B cell (primary cell): ENCODE measurements at regions not wholly inside any gene's neighbourhood (a gene's known extent, or its start where the extent isn't known, plus 50 kb on each side); places are given as distances from the start of the nearest gene placed in this dataset.

Experiments used
- CTCF ChIP-seq: fragments of 200-600 bp; IDR thresholded peaks from one replicate; pipeline ENCODE4 v1.8.0; 2022; ENCODE audit warnings: antibody characterized with exemption, mild to moderate bottlenecking
- EZH2 ChIP-seq: IDR thresholded peaks from 2 replicates; pipeline ENCODE4 v1.6.1; 2012; ENCODE audit warnings: borderline replicate concordance, low read depth, mild to moderate bottlenecking, moderate library complexity, low read length; ENCODE audit not compliant: insufficient read depth, poor library complexity, severe bottlenecking

GRCh38 chr20:9912290-9912689 is 73.4 kb upstream of the PAK5 start:
- TF ChIP-seq EZH2 (no peak), CTCF (no peak)
